Eye (tissue), 1 donor: ENCODE measurements at regions not wholly inside any gene's neighbourhood (a gene's known extent, or its start where the extent isn't known, plus 50 kb on each side); places are given as distances from the start of the nearest gene placed in this dataset.
"Not testable (repeated sequence)": the region's sequence is repeated elsewhere in the genome, so short reads cannot be mapped to it uniquely, and the experiment has no call there.

Experiments
- DNase-seq: peaks from one replicate; pipeline ENCODE4 v3.0.0-alpha.2; 2015

- DNase-seq: no peak
Observed at GRCh38 chr5:36392186-36392585, 90.5 kb upstream of the RANBP3L start.

- DNase-seq: no peak
Observed at GRCh38 chr5:36392818-36393217, 91.1 kb upstream of the RANBP3L start.

DNA sequence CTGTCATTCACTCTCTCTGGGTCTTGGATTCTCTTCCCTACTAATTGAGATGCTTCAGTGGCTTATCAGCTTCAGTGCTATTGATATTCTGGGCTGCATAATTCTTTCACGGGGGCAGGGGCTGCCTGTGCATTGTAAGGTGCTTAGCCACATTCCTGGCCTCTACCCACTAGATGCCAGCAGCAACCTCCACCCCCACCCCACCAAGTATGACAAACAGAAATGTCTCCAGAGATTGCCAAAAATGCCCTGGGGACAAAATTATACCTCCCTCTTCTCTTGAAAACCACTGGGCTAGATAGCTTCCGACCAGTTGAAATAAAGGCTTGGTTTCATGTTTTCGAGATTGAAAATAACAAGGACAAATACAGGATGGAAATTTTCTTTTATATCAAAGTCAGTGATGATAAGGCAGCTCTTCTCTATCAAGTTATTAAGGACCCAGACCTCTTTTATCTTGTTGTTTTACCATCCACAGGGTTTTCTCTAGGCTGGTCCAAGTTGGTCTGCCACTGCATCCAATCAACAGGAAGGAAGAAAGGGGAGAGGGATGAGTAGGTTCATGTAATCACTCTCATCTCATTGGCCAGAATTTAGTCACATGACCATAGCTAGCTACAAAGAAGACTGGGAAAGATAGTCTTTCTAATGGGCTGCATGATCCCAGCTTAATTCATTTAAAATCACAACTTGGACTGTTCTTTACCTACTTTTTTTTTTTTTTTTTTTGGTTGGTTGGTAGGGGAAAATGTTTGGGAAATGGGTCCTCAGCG, 92.1 kb upstream of the RANBP3L start:
- DNase-seq: no peak

- no peak for DNase-seq
Observed at GRCh38 chr5:36395260-36395659, 93.6 kb upstream of the RANBP3L start.

- DNase-seq: not testable (repeated sequence)
Observed at GRCh38 chr5:36395947-36396346, 94.2 kb upstream of the RANBP3L start.

GRCh38 chr5:36396640-36397039, 94.9 kb upstream of the RANBP3L start:
- DNase-seq: no peak

GRCh38 chr5:36397901-36398536, 96.3 kb upstream of the RANBP3L start:
- peak; percentile 61 for DNase-seq

DNA sequence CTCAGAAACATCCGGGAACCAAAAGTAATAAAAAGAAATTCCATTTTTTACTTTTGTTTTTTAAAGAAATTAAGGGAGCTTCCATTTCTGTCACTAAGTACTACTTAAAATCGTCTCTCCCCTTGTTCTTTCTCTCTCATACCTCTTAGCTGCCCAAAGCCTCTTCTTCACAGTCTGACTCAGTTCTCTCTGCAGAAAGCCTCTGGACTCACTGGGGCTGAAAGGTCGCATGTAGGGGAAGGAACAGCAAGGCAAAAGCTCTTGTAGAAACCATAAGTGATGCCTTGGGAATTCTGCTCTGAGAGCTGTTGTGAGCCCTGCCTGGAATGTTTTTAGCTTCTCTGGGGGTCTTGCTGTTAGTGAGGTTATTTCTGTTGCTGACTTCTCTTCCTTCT, 100.8 kb upstream of the RANBP3L start:
- no peak for DNase-seq

DNA sequence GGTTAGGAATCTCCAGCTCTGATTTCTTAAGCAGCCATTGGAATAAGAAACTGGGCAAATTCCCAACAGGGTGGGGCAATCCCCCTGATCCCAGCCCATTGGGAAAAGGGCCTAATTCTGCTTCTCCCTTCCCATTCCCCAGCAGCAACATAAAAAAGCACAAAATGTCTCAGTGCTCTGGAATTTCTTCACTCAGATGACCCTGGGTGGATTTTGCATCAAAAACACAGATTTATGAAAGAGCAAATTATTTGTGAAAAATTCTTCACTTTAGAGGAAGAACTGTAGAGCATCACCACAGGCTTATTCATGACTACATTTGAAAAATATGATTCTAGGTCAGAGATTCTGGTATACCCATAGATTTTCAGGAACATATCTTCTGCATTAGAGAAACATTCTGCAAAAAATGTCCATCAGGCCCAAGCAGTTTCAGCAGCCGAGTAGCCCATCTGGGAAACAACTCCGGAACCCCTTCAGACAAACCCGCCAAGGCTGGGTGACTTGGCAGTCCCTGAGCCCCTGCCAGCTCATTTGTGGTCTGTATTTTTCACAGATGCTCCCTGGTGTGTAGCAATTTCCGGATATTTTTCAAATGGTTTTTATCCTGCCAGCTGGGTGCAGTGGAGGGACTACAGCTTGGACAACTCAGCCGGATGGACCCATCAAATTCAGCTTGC, 102.1 kb upstream of the RANBP3L start:
- no peak for DNase-seq

- no peak for DNase-seq
Observed at GRCh38 chr5:36406023-36406422, 104.3 kb upstream of the RANBP3L start.

DNA sequence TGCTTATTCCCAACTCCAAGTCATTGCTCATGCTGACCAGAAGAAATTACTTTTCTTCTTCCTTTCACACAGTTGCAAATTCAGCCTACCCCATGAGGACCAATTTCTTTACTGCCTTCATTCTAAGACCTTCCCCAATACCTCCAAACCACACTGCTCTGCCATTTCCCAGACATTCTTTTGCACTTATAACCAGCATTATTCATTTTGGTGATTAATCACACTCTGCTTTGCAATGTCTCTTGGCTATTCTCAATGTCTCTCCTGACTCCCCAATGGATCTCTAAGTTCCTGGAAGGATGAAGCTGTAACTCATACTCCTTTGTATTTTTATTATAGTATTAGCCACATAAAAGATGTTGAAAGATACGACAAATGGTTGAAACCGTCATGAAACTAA, 105.7 kb upstream of the RANBP3L start:
- no peak for DNase-seq

DNA sequence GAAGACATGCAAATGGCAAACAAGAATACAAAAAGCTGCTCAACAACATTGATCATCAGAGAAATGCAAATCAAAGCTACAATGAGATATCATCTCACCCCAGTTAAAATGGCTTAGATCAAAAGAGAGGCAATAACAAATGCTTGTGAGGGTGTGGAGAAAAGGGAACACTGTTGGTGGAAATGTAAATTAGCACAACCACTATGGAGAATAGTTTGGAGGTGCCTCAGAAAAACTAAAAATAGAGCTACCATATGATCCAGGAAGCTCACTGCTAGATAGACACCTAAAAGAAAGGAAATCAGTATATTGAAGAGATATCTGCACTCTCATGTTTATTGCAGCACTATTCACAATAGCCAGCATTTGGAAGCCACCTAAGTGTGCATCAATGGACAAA, 108.0 kb upstream of the RANBP3L start:
- not testable (repeated sequence) for DNase-seq

GRCh38 chr5:36410672-36411071, 109.0 kb upstream of the RANBP3L start:
- DNase-seq: not testable (repeated sequence)

DNA sequence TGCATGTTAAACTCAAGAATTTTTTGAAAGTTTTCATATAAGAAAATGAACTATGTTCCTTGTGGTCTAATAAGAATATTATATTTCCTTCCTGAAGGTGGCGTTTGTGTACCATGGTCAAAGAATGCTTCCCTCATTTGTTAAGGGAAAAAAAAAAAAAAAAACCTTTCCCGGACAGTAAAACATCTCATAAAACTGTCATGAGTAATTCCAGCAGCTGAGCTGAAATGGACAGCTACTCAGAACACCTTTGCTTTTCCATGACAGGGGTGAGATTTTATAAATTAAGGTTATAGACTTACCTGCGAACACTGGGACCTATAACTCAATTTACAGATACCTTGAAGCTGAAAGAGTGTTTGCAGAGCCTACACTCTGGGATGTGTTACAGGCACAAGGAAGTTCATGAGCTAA, 113.2 kb upstream of the RANBP3L start:
- peak; percentile 71 for DNase-seq

GRCh38 chr5:36416605-36417004, 114.9 kb upstream of the RANBP3L start:
- no peak for DNase-seq

DNA sequence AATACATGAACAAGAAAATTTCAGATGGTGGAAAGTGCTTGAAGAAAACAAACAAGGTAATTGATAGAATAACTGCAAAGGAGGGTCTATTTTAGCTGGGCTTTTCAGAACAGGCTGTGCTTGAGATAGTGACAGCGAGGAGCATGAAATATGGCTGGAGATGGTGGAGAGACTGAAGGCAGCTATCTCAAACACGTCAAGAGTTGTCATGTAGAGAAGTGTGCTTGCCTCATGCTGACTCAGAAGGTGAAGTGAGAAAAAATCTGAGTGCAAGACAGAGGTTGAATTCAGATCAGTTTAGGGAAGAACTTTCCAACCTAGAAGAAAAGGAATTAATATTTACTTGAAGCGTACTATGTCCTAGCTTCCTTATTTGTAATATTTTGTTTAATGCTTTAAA, 115.5 kb upstream of the RANBP3L start:
- no peak for DNase-seq

GRCh38 chr5:36417668-36418067, 116.0 kb upstream of the RANBP3L start:
- DNase-seq: no peak

DNA sequence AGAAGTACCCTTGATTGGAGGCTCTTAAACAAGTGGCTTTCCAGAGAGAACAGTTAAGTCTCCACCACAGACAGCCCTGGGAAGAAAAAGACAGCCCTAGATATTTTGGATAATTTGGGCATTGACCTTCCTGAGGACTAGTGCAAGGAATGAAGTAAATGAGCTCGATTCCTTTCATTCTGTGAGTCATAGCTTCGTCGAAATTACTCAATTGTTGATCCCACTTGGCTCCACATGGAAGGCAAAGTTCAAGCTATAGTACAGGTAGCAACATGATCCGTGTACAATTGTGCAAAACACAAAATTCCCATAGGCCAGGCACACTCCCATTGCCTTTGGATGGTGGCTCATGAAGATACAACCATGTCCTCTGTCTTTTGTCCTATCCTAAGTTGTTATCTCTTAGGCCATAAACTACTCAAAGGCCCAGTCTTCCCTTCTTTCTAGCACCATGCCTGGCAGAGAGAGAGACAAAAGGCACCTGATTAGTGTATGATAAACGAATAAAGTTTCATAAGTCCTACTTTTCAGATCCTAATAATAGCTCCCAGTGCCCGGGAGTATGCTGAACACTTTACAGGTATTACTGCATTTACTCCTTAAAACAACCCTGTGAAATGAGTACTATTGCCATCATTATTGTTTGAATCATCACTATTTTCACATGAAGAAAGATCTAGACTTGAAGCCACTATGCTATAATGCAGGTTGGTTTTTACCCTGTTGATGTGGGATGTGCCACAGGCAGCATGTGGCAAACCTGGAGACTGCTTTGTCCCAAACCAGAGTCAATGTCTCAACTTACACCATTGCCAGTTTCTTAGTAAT, 116.7 kb upstream of the RANBP3L start:
- no peak for DNase-seq

DNA sequence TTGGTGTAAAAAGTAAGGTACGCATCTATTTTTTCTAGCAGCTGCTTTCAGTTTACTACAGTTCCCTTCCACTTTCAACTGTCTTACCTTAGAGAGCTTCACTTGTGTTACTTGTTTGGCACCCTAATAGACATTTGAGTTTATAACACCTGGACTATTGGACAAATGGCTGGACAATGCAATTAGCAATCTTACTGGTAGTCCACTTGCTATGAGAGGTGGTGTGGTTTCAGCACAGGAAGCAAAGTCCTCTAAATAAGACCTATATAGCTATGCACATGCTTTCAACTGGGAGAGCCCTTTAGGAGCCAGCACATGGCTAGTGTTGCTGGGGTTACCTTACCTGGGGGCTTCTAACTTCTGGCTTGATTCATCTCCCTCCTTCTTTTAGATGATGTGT, 119.6 kb upstream of the RANBP3L start:
- no peak for DNase-seq

DNA sequence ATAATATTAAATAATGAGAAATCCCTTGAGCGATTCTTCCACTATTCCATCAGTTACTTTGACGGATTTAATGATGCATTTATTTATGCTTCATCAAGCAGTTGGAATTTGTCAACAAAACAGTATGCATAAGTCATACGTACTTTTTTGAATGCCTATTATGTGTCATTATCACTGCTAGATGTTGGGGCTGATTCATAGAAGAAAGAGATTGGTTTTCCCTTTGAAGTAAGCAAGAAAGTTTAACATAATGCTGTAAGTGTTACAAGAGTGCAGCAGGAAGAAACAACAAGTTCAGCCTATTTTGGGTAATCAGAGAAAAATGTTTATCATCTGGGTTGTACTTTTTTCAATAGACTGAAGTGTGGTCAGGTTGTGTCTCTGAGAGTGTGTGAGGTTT, 121.2 kb upstream of the RANBP3L start:
- DNase-seq: peak; percentile 77

- no peak for DNase-seq
Observed at GRCh38 chr5:36423578-36424307, 122.0 kb upstream of the RANBP3L start.

- not testable (repeated sequence) for DNase-seq
Observed at GRCh38 chr5:36426070-36426469, 124.4 kb upstream of the RANBP3L start.
